Astrocyte of the hippocampus (primary cell): ENCODE measurements at regions not wholly inside any gene's neighbourhood (a gene's known extent, or its start where the extent isn't known, plus 50 kb on each side); places are given as distances from the start of the nearest gene placed in this dataset.
A peak's percentile ranks its signal among the peaks of the same experiment; 100 is the strongest.
"Not testable (repeated sequence)": the region's sequence is repeated elsewhere in the genome, so short reads cannot be mapped to it uniquely, and the experiment has no call there.

Experiments used
- DNase-seq: peaks from one replicate; pipeline ENCODE4 v3.0.0; 2011; ENCODE audit warnings: low read depth, low spot score

DNA sequence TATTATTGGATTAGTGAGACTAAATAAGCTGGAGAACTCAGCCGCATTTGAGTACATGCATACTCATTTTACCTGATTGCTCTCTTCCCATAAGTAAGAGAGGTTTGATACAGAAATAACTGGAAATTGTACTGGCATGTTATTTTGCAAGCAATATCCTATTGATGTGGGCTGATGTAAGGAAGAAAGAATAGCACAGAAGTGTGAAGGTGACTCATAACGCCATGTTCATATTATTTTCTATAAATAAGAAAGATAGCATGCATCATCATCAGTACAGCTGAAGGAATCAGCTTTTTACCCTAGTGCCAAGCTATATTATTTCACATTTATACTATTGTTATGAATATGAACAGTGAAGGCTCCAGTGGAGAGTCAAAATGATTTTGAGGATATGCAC is 138.3 kb upstream of the FAM47A start:
- DNase-seq, result no peak

DNA sequence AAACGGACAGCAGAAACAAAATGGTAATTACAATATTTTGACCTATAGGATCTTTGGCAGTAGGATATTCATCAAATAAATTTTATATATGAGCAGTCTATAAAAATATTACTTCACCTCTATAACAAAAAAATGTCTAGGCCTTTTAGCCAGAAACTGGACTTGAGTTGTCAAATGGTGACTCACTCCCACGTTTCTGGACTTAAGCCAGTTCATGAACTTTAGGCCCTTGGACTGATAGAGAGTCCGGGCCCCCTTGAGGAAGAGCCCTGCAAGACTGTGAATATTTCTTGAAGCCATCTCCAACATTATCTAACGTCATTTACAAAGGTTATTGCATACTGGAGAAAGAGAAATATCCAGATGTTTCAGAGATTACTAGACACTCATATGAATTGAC is 106.8 kb upstream of the FAM47A start:
- peak; percentile 0 for DNase-seq

DNA sequence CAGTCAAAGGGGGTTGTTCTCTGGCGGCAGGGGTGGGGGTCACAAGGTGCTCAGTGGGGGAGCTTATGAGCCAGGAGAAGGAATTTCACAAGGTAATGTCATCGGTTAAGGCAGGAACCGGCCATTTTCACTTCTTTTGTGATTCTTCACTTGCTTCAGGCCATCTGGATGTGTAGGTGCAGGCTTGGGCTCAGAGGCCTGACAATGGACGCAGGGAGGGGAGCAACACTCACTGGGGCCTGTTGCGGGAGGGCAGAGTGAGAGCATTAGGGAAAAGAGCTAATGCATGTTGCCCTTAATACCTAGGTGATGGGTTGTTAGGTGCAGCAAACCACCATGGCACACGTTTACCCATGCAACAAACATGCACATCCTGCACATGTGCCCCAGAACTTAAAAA is 98.0 kb upstream of the FAM47A start:
- not testable (repeated sequence) for DNase-seq

DNA sequence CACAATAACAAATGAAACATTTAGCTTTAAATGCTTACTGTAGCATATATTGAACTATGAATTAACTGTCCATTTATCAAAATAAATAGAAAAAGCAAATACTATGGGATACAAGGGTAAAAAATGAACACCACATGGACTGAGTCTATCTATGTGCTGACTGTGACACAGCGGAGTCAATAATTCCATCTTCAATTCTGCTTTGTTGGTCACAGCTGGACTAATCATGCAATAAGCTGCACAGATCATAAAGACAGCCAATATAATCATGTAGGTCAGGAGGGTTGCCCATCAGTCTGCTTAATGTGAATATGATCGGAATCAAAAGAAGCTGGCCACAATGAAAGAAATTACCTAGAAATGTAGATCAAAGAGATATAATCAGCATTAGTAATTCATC is 95.7 kb upstream of the FAM47A start:
- no peak for DNase-seq

DNA sequence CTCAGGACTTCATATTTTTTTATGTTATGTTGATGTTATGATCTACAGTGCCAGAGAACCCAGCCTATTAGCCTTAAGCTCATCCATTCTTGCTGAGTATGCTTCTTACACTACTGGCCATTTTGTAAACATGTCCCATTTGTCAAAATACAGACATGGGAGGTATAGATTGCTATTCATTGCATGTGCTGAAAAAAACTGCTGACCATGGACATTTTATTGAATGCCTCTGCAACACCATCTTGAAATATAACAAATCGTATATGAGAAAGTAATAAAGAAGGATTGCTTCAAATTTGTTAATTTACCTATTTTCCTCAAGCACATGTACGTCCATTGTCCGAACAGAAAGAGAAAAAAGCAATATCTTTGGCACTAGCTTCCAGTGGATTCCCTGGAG is 91.5 kb upstream of the FAM47A start:
- no peak for DNase-seq

DNA sequence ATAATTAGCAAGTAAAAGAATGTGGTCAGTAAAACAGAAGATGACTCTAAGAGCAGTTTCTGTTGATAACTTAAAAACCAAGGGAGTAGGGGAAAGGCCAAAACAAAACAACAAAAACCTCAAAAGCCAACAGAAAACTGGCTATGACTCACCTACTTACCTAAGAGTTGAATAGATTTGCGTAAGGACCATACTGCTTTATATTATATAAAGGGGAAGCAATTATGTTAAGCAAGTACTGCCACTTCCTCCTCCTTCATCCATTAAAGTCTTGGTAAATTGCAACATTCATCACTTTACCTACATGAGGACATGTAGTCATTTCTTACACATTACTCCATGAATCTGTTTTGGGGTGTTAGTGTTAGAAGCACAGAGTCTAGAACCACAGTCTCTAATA is 85.9 kb upstream of the FAM47A start:
- DNase-seq, result no peak

DNA sequence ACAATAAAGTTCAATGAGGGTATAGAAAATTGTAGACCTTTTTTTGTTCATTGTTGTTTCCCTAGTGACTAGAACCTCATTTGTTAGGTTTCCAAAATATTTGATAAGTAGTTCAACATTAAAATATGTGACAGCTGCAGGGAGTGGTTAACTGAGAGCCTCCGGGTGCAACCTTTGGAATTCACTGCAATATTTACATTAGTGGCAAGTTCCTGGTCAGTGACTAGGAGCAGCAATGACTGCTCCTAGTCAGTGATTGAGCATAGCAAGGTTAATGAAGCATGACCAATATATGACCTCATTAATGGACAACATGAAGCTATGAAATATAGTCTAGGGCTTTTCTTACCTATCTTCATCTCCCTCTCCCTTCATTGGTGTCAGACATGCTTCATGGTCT is 65.8 kb upstream of the FAM47A start:
- no peak for DNase-seq
